Glomerular visceral epithelial cell (primary cell): ENCODE measurements at regions not wholly inside any gene's neighbourhood (a gene's known extent, or its start where the extent isn't known, plus 50 kb on each side); places are given as distances from the start of the nearest gene placed in this dataset.
"Not testable (repeated sequence)": the region's sequence is repeated elsewhere in the genome, so short reads cannot be mapped to it uniquely, and the experiment has no call there.

ENCODE experiments used
- DNase-seq: peaks from one replicate; pipeline ENCODE4 v3.0.0-alpha.2; 2016; ENCODE audit errors: extremely low spot score

DNA sequence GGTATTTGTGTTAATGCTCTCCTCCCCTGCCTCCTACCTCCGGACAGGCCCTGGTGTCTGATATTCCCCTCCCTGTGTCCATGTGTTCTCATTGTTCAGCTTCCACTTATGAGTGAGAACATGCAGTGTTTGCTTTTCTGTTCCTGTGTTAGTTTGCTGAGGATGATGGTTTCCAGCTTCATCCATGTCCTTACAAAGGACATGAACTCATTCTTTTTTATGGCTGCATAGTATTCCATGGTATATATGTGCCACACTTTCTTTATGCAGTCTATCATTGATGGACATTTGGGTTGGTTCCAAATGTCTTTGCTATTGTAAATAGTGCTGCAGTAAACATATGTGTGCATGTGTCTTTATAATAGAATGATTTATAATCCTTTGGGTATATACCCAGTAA lies 105.2 kb upstream of the SNX2 start:
- DNase-seq: not testable (repeated sequence)

DNA sequence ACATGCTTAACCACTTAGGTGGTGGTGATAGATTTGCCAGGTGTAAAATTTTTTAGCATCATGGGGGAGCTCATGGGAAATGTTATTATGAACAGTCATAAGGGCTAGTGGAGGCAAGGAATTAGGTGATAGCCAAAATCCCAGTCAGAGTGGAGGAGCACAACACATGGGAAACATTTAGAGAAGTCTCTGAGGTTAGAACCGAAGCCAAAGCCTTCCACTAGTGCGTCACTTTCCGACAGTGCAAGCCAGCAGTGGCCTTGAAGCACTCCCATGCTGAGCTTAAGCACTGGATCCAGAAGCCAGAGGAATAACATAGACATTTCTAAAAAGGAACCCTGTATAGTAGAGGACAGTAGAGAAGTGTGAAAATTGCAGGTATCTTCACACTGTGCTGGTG lies 101.5 kb upstream of the SNX2 start:
- DNase-seq: no peak

DNA sequence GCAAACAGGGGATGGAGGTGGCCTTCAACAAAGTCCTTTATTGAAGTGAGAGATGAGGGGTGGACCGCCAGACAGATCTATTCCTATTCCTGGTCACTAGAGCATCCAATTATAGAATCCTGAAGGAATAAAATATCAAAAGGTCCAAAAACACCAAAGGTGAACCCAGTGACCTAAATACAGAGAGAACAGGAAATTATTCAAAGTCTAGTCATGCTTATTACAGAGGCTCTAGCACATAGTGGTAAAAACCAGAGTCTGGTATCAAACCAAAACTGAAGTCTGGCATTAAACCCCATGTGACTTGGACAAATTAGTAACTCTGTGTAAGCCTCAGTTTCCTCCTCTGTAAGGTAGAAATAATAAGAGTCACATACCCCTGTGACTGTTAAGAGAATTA lies 100.5 kb upstream of the SNX2 start:
- DNase-seq: no peak

DNA sequence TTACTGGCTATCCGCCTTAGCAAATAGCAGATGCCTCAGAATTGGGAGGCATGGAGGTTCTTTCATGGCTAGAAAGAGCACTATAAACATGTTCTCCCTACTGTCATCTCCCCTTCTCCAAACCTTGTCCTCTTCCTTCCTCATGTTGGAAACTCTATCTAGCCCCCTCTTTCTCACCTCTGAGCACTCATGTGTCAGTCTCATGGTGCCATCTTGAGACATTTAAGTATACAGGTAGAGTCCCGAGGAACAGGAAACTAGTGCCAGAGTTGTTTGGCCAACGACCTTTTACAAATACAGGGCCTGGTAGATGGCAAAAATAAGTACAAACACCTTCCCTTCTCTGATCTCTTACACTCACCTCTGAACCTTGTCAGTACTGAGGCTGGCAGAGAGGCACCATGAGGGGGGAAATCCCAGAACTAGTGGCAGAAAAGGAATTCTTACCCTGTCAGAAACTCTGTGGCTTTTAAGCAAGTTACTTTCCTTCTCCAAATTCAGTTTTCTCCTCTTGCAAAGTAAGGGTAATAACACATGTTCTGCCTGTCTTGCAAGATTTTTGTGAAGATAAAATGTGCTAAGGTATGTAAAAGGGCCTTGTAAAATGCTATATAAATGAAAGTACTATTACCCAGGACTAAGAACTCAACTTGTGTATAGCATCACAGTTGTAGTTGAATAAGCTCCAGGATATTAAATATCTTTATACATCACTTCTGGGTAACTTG lies 94.1 kb upstream of the SNX2 start:
- DNase-seq: no peak

DNA sequence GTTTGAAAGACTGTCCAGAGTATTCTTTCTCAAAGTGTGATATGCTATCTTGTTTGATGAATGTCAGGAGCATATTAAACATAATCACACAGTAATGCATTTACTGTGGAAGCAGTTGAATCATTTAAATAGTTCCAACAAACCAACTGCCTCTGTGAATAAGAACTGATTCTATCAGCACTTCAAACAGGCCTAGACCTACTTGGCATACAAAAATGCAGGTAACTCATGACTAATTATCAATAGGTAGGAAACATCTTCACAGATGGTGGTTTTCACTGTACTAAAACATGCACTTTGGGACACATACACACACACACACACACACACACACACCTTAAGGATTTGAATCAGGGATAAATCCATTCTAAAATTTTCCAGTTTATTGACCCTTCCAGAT lies 91.2 kb upstream of the SNX2 start:
- no peak for DNase-seq

DNA sequence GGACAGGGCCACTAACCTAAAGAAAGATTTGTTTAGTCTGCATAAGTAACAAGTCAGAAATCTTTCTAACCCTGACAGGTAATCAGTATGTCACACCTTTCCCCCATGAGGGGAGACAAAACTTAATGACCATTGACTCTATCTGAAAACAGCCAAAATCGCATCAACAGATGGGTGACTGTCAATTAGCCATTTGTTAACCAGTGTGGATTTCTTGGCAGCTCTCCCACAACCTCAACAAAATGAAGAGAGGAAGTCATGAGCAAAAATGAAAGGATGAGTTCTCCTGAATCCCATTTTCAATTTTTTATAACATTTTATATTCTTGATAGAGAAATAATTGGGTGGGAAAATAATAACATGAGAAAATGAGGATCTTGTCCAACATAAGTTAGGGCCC lies 84.6 kb upstream of the SNX2 start:
- no peak for DNase-seq

DNA sequence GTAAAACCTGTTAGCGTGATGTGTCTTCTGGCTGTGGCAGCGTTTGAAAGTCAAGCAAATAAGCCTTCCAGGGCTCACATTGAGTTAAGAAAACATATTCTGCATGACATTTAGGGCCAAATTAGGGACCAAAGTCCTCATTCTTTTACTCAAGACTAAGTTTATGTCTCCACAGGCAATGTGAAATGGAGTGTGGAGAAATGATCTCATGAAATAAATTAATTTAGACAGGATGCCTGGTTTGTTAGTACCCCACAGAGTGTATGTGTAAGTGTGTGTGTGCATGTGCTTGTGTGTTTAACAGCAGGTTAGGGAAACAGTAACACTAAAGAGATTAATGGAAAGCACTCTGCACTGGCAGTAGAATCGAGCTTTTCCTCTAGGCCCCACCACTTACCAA lies 82.9 kb upstream of the SNX2 start:
- no peak for DNase-seq

DNA sequence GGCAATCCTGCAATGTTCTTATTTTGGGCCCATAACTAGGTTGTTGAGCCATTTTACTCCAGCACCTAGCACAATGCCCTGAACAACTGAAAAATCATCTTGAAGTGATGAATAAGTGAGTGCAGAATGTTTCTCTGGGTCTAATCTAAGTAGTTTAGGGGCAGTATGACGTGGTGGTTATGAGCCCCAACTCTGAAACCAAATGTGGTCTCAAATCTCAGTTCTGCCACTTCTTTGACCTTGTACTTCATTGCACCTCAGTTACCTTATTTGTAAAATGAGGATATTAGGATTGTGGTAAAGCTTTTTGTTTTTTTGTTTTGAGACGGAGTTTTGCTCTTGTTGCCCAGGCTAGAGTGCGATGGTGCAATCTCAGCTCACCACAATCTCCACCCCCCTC lies 80.9 kb upstream of the SNX2 start:
- no peak for DNase-seq

DNA sequence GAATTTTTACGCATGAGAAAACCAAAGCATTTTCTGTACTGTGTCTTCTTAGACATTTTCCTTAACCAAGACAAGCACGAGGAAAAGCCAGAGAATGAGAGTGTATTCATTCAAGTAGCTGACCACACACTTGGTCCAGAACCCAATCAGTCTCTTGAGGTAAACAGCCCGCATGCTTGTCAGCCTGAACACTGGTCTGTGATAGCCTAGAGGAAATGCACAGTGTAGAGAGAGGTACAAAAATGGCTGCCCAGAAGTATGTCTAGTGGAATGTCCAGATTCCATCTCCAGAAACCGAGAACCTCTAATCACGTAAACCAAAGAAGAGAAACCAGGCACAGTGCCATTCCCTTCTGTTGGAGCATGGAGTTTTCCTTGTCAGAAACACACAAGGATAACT lies 80.0 kb upstream of the SNX2 start:
- no peak for DNase-seq

DNA sequence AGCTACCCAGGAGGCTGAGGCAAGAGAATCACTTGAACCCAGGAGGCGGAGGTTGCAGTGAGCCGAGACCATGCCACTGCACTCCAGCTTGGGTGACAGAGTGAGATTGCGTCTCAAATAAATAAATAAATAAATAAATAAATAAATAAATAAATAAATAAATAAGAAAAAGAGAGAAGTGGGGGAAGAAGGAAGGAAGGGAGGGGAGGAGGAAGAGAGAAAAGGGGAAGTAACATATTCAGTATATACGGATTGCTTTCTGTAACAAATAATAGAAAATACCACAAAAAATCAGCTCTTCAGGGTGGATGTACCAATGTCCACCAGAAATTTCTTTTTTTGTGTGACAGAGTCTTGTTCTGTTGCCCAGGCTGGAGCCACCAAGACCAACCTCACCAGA lies 78.1 kb upstream of the SNX2 start:
- DNase-seq: not testable (repeated sequence)

DNA sequence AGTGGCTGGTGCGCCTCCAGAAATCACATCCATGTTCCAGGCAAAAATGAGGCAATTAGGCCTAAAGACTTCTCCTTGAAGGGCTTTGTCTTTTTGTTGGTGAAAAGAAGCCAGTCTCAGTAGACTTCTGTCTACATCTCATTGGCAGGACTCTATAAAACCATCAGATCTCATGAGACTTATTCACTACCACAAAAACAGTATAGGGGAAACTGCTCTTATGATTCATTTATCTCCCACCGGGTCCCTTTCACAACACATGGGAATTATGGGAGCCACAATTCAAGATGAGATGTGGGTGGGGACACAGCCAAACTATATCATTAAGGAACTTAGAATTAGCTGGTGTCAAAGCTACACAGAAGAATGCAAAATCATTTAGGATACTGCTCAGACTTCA lies 77.7 kb upstream of the SNX2 start:
- DNase-seq: no peak

DNA sequence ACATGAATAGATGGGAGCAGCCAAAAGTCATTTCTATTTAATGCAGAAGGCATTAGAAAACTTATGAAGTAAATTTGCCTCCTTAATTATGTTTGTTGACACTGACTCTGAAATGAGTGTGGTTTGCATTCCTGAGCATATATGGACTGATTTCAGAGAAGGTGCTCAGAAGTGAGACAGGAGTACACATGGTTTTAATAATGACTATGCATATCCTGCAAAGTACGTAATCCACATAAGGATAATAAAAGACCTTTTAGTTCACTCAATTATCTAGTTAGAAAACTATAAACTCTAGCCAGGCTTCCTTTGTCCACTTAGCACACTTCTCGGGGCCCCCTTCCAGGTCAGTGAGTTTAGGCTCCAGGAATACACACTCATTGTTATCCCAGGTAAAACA lies 75.7 kb upstream of the SNX2 start:
- DNase-seq: no peak

DNA sequence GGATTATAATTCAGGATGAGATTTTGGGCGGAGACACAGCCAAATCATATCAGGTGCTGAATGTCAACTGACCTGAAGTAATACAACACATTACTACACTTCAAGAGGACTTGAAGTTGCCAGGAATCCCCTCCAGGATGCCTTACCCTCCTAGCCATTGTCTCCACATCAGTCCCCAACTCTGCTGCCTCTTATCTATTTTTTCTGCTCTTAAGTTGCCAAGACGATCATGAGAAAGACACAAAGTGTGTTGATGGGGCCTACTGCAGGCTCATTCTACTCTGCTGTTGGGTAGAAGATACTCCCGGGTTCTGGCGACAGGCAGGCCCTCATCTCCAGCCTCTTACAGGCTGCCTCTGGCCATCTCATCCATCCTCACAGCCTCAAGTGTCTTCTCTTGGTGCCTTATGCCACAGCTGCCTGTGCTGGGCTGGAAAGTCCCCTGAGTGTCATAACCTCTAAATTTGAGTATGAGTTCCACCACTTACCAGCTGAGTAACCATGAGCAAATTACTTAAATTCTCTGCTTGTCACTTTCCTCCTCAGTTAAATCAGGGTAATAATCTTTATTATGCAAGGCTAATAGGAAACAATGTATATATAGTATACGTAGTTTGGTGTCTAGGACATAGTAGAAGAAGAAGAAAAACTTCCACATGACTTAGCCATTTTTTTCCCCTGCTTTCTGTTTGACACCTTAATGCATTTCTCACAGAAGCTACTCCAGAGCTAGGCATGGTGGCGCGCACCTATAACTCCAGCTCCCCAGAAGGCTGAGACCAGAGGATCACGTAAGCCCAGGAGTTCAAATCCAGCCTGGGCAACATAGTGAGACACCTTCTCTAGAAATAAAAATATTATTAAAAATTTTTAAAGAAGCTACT lies 73.0 kb upstream of the SNX2 start:
- no peak for DNase-seq

DNA sequence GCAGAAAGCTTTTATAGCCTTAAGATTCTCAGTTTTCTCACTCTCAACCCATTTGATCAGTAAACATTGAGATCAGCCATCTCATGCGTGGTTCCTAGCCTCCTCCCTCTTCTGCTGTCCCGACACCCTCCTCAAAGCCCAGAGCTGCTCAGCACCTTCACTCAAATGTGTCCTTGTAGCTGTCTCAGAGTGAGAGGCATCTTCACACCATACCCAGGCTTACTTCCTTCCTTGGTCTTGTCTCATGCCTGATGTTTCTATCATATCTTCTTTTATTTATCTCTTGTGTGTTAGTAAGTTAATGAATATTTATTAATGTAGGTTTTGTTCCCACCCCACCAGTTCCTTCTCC lies 72.4 kb upstream of the SNX2 start:
- DNase-seq: no peak

DNA sequence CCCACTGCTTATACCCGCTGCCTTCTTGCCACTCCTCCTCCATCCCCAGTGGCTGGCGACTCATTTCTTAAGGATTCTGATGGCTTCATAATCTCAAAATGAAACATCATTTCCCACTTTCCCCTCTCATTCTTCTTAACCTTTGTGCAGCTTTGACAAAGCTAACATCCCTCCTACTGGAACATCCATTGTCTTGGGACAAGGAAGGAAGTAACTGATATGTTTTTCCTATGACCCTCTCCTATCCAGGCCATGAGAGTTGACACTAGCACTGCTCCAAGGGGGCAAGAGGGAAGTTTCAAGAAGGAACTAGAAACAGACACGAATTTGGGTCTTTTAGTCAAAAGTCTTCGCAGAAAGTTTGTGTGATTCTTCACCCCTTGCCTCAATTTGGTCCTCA lies 71.7 kb upstream of the SNX2 start:
- DNase-seq: no peak

DNA sequence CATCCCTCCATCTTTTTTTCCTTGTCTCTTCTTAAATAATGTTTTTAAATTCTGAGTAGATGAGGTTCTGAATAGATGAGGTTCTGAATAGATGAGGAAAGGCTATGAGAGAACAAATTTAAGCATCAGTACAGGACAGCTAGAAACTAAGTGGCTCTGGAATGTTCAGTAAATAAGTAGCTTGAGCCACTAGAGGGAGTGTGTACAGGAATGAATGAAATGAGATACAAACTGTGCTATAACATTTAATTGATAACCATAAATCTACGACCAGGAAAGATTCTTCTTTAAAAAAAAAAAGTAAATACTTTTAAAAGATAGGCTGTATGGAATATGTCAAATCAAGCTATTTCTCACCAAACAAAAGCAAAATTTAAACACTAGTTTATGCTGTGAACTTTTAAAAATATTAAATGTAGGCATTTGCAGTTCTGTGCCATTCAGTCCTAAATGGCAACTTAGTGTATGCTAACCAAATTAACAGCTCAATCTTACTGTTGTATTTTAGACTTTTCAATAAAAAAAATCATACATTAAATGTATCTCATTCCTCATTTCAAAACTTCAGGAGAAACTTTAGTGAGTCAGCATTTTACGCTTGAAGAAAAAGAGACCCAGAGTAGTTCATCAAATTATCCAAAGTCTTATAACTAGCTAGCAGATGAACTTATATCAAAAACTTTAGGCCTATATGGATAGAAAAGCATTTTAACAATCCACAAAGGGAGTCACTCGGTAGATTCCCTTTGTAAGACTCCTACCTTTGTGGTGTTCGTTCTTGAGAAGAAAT lies 70.4 kb upstream of the SNX2 start:
- DNase-seq: peak; percentile 33

DNA sequence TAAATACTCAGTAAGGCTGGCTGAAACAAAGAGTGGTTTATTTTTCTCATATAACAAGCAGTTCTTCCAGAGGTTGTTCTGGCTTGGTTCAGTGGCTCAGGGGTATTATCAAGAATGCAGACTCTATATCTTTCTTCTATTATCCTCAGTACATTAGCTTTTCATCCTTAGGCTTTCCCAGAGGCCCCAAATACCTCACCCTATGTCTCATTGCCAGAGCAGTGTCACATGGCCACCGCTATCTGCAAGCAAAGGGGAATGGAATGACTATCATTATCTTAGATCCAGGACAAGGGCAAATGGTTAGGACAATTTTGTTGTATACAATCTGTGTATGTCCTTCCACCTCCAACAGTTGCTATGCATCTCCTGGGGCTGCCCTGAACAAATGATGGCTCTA lies 69.0 kb upstream of the SNX2 start:
- DNase-seq: no peak

DNA sequence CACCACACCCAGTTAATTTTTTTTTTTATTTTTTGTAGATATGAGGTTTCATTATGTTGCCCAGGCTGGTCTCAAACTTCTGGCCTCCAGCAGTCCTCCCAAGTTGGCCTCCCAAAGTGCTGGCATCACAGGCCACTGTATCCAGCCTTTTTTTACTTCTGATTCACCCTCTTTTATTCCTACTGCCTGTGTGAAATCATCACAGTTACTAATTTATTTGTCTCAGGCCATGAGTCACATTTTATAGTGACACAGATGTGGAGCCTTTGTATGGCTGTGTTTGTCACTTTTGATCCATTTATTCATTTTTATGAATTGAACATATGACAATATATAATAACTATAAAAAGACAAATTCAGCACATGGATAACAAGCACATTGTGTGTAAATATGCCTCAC lies 67.1 kb upstream of the SNX2 start:
- DNase-seq: no peak

DNA sequence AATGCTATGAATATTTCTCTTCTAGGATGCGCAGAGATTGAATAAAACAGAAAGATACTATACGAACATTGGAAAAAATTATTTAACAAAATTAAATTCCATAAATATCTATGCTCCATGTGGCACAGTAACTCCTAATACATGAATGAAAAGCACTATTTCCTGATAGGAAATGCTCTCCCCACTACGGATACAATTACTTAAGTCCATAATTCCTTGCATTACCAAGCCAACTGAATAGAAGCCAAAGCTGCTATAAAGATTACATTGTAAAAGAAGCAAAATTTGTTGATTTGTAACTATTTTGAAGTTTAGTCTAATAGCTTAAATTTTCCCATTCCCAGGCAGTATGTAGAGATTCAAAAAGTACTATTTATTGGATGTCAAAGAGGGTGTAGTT lies 61.8 kb upstream of the SNX2 start:
- DNase-seq: no peak

DNA sequence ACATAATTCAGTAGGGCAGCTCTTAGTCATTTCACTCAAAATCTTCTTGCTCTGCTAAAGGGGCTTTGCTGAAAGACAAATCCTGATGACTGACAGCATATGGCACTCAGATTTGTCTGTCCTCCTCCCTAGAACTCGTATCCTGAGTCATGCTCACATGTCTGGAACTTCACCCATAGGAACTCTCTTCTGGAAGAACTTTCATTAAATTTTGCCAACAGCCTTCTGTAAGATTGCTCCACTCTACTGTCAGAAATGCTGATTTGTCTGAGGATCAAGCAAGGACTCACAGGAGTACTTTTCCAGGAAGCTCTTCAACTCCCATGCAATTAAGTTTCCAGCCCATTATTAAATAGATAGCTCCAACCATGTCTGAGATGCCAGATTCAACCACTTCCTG lies 59.8 kb upstream of the SNX2 start:
- no peak for DNase-seq

DNA sequence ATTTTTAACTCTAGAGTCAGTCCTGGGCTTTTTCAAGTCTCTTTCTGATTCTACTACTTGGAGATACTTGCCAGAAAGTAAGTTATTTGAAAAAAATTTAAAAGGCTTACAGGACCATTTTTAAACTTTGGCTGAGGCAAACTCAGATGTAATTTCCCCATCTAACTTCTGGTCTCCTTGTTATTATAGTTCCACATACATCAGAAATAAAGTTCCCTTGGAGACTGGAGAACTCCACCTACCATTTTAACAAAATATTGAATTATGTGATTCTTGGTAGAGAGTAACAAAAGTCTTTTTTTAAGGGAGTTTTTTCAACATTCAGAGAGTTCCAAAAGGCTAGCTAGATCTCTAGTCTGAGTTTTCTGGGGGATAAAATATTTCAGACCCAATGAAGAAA lies 56.3 kb upstream of the SNX2 start:
- DNase-seq: no peak

DNA sequence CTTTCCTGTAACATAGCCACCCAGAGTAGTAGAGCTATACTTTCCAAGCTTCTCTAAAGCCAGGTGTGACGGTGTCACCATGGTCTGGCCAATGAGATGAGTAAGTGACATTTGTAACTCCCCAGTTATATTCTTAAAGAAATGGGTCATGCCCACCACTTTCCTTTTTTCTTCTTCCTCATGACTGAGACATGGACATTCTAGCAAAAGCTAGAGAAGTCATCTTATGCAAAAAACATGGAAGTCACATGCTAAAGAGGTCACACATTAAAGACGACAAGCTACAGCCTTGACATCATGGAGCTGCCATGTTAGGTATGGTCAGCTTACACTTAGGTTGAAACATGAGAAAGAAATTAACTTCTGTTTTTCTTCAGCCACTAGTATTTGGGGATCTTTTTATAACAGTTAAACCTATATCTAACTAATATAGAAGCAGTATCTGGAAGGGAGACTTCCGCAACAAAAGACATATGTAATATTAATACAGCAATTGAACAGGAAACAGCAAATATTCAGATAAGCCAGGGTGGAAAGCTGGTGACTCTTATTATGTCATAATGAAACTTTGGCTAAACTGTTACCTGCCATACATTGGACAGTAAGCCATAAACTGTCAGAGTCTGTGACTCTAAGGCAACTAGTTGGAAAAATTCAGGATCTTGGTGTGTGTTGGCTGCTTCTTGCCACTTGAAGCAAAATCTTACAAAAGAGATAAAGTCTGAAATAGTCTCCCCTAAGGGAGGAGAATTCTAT lies 54.7 kb upstream of the SNX2 start:
- DNase-seq: no peak
